ENCODE measurements at regions not wholly inside any gene's neighbourhood (a gene's known extent, or its start where the extent isn't known, plus 50 kb on each side); places are given as distances from the start of the nearest gene placed in this dataset.
"Not testable (repeated sequence)": the region's sequence is repeated elsewhere in the genome, so short reads cannot be mapped to it uniquely, and the experiment has no call there.

GRCh38 chr6:16999491-17000436 is 102.1 kb upstream of the STMND1 start:
- H3K27ac ChIP-seq (ENCODE audit: insufficient read depth in 1 of 2, low read depth in 1 of 2, low read length in 2 of 2, poor library complexity in 1 of 2, severe bottlenecking in 2 of 2): no peak overlapping the region
- H3K4me3 ChIP-seq (ENCODE audit: control insufficient read depth in 1 of 7, extremely low read depth in 1 of 7, insufficient read depth in 4 of 7, low read depth in 2 of 7, low read length in 6 of 7): no peak overlapping the region
- WGBS (ENCODE audit: insufficient coverage): 83% methylated on average over 2 of the region's 2 CpGs
- H3K36me3 ChIP-seq (ENCODE audit: control insufficient read depth in 4 of 4, insufficient read depth in 4 of 4, low read length in 3 of 4): no peaks in the 10 kb centered on the region
- no peak for DNase-seq
- H3K27me3 ChIP-seq (replicated peaks in 2 of 5; ENCODE audit: control insufficient read depth in 4 of 5, insufficient read depth in 5 of 5, low read length in 4 of 5): peaks cover 0 to 6% (median 4%) of the 10 kb centered on the region in 5 experiments
- no peaks in the 10 kb centered on the region for H3K9me3 ChIP-seq (ENCODE audit: control extremely low read depth in 1 of 5, control insufficient read depth in 4 of 5, insufficient read depth in 2 of 5, low read depth in 1 of 5, low read length in 4 of 5)
- POLR2A ChIA-PET: no interaction called here
- H3K4me1 ChIP-seq (ENCODE audit: control extremely low read depth in 1 of 4, control insufficient read depth in 4 of 4, insufficient read depth in 4 of 4, low read length in 3 of 4): no peaks in the 10 kb centered on the region
- CTCF ChIA-PET: interaction anchor here (0.8 kb wide), 1 partner anchor 22 kb away, joined by 3 read pairs; no protein-coding TSS in a partner anchor

DNA sequence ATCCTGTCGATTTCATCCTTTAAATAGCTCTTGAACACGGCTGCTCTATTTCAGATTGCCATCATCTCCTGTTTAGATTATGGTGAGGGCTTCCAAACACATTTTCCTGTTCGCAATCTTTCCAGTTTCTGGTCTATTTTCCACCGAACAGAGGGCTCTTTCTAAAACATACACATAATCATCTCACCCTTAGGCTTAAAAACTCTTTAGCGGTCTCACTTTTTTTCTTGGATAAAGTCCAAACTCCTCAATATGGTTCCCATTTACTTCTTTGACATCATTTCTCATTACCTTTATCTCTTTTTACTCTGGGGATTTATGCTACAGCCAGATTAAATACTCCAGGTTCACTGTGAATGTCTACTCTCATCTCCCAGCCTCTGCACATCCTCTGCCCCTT is 103.4 kb upstream of the STMND1 start:
- ChIA-PET POLR2A (interaction anchor here (0.7 kb wide), 1 partner anchor 622 kb away, joined by 4 read pairs; no protein-coding TSS in a partner anchor), CTCF (interaction anchor here (1.3 kb wide), 1 partner anchor 11 kb away, joined by 4 read pairs; no protein-coding TSS in a partner anchor)
- Histone ChIP-seq H3K4me1 (ENCODE audit: control extremely low read depth in 1 of 4, control insufficient read depth in 4 of 4, insufficient read depth in 4 of 4, low read length in 3 of 4) (no peaks in the 10 kb centered on the region), H3K27ac (ENCODE audit: insufficient read depth in 1 of 2, low read depth in 1 of 2, low read length in 2 of 2, poor library complexity in 1 of 2, severe bottlenecking in 2 of 2) (no peak overlapping the region), H3K36me3 (ENCODE audit: control insufficient read depth in 4 of 4, insufficient read depth in 4 of 4, low read length in 3 of 4) (no peaks in the 10 kb centered on the region), H3K4me3 (ENCODE audit: control insufficient read depth in 1 of 7, extremely low read depth in 1 of 7, insufficient read depth in 4 of 7, low read depth in 2 of 7, low read length in 6 of 7) (no peak overlapping the region), H3K27me3 (replicated peaks in 2 of 5; ENCODE audit: control insufficient read depth in 4 of 5, insufficient read depth in 5 of 5, low read length in 4 of 5) (peaks cover 0 to 6% (median 4%) of the 10 kb centered on the region in 5 experiments), H3K9me3 (ENCODE audit: control extremely low read depth in 1 of 5, control insufficient read depth in 4 of 5, insufficient read depth in 2 of 5, low read depth in 1 of 5, low read length in 4 of 5) (no peaks in the 10 kb centered on the region)
- DNase-seq: no peak
- 58% methylated on average over 5 of the region's 5 CpGs for WGBS (ENCODE audit: insufficient coverage)

GRCh38 chr6:16995511-16996250 is 106.2 kb upstream of the STMND1 start:
- H3K36me3 ChIP-seq (ENCODE audit: control insufficient read depth in 4 of 4, insufficient read depth in 4 of 4, low read length in 3 of 4): no peaks in the 10 kb centered on the region
- no peak overlapping the region for H3K27ac ChIP-seq (ENCODE audit: insufficient read depth in 1 of 2, low read depth in 1 of 2, low read length in 2 of 2, poor library complexity in 1 of 2, severe bottlenecking in 2 of 2)
- DNase-seq: no peak
- 89% methylated on average over 5 of the region's 6 CpGs for WGBS (ENCODE audit: insufficient coverage)
- CTCF ChIA-PET: interaction anchor here (0.8 kb wide), 1 partner anchor 485 kb away, joined by 3 read pairs; no protein-coding TSS in a partner anchor
- H3K9me3 ChIP-seq (ENCODE audit: control extremely low read depth in 1 of 5, control insufficient read depth in 4 of 5, insufficient read depth in 2 of 5, low read depth in 1 of 5, low read length in 4 of 5): no peaks in the 10 kb centered on the region
- no peak overlapping the region for H3K4me3 ChIP-seq (ENCODE audit: control insufficient read depth in 1 of 7, extremely low read depth in 1 of 7, insufficient read depth in 4 of 7, low read depth in 2 of 7, low read length in 6 of 7)
- POLR2A ChIA-PET: no interaction called here
- H3K4me1 ChIP-seq (ENCODE audit: control extremely low read depth in 1 of 4, control insufficient read depth in 4 of 4, insufficient read depth in 4 of 4, low read length in 3 of 4): no peaks in the 10 kb centered on the region
- peaks cover 0 to 6% (median 0%) of the 10 kb centered on the region in 5 experiments for H3K27me3 ChIP-seq (replicated peaks in 2 of 5; ENCODE audit: control insufficient read depth in 4 of 5, insufficient read depth in 5 of 5, low read length in 4 of 5)

GRCh38 chr6:16993396-16993795 is 108.5 kb upstream of the STMND1 start:
- POLR2A ChIA-PET: no interaction called here
- DNase-seq: no peak
- CTCF ChIA-PET: no interaction called here
- 92% methylated on average over 5 of the region's 6 CpGs for whole genome bisulfite sequencing (ENCODE audit: insufficient coverage)
- Histone ChIP-seq H3K4me3 (ENCODE audit: control insufficient read depth in 1 of 7, extremely low read depth in 1 of 7, insufficient read depth in 4 of 7, low read depth in 2 of 7, low read length in 6 of 7) (no peak overlapping the region), H3K27me3 (replicated peaks in 2 of 5; ENCODE audit: control insufficient read depth in 4 of 5, insufficient read depth in 5 of 5, low read length in 4 of 5) (peaks cover 0 to 6% (median 0%) of the 10 kb centered on the region in 5 experiments), H3K4me1 (ENCODE audit: control extremely low read depth in 1 of 4, control insufficient read depth in 4 of 4, insufficient read depth in 4 of 4, low read length in 3 of 4) (no peaks in the 10 kb centered on the region), H3K36me3 (ENCODE audit: control insufficient read depth in 4 of 4, insufficient read depth in 4 of 4, low read length in 3 of 4) (no peaks in the 10 kb centered on the region), H3K9me3 (ENCODE audit: control extremely low read depth in 1 of 5, control insufficient read depth in 4 of 5, insufficient read depth in 2 of 5, low read depth in 1 of 5, low read length in 4 of 5) (peaks cover 0 to 9% (median 0%) of the 10 kb centered on the region in 5 experiments), H3K27ac (ENCODE audit: insufficient read depth in 1 of 2, low read depth in 1 of 2, low read length in 2 of 2, poor library complexity in 1 of 2, severe bottlenecking in 2 of 2) (no peak overlapping the region)

DNA sequence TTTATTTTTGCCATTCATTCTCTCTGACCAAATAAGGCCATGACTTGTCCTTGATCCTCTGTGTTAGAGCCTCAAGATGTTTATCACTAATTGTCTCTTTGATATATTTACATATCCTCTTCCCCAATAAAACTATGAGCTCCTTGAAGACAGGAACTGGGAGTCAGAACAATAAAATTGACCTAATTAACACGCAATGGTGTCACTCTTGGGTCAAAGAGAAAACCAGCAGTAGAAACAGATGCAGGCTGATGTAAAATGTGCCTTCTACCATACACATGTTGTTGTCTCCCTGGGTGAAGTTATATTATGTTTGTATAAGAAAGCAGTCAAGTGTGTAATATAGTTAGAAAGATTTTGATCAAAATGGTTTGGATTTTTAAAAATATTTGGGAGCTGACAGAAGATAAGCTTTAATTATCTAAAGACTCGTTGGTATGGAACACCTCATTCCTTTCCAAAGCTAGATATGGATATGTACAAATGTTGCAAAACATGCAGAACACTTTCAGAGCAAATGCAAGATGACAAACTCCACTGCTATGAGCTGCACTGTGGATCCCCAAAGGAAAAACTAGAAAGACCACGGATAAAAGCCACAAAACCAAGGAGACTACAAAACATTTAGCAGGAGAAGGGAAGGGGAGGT is 109.7 kb upstream of the STMND1 start:
- WGBS (ENCODE audit: insufficient coverage): 80% methylated on average over 1 of the region's 3 CpGs
- CTCF ChIA-PET: interaction anchor here (0.7 kb wide), 1 partner anchor 1457 kb away, joined by 3 read pairs; no protein-coding TSS in a partner anchor
- no peak for DNase-seq
- Histone ChIP-seq H3K4me1 (ENCODE audit: control extremely low read depth in 1 of 4, control insufficient read depth in 4 of 4, insufficient read depth in 4 of 4, low read length in 3 of 4) (peaks cover 0 to 1% (median 0%) of the 10 kb centered on the region in 4 experiments), H3K27me3 (replicated peaks in 2 of 5; ENCODE audit: control insufficient read depth in 4 of 5, insufficient read depth in 5 of 5, low read length in 4 of 5) (peaks cover 0 to 2% (median 0%) of the 10 kb centered on the region in 5 experiments), H3K27ac (ENCODE audit: insufficient read depth in 1 of 2, low read depth in 1 of 2, low read length in 2 of 2, poor library complexity in 1 of 2, severe bottlenecking in 2 of 2) (no peak overlapping the region), H3K36me3 (ENCODE audit: control insufficient read depth in 4 of 4, insufficient read depth in 4 of 4, low read length in 3 of 4) (no peaks in the 10 kb centered on the region), H3K9me3 (ENCODE audit: control extremely low read depth in 1 of 5, control insufficient read depth in 4 of 5, insufficient read depth in 2 of 5, low read depth in 1 of 5, low read length in 4 of 5) (peaks cover 0 to 9% (median 0%) of the 10 kb centered on the region in 5 experiments), H3K4me3 (ENCODE audit: control insufficient read depth in 1 of 7, extremely low read depth in 1 of 7, insufficient read depth in 4 of 7, low read depth in 2 of 7, low read length in 6 of 7) (no peak overlapping the region)
- POLR2A ChIA-PET: no interaction called here

DNA sequence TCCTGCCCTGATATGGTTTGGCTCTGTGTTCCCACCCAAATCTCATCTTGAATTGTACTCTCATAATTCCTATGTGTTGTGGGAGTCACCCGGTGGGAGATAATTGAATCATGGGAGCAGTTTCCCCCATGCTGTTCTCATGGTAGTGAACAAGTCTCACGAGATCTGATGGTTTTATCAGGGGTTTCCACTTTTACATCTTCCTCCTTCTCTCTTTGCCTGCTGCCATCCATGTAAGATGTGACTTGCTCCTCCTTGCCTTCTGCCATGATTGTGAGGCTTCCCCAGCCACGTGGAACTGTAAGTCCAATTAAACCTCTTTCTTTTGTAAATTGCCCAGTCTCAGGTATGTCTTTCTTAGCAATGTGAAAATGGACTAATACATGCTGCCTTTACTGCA is 111.9 kb upstream of the STMND1 start:
- CTCF ChIA-PET: interaction anchor here (0.8 kb wide), 1 partner anchor 96 kb away, joined by 3 read pairs; no protein-coding TSS in a partner anchor

More for the DNA sequence above, 111.9 kb upstream of the STMND1 start:
- H3K4me1 ChIP-seq (ENCODE audit: control extremely low read depth in 1 of 4, control insufficient read depth in 4 of 4, insufficient read depth in 4 of 4, low read length in 3 of 4): peaks cover 0 to 16% (median 9%) of the 10 kb centered on the region in 4 experiments
- DNase-seq; H3K4me3 ChIP-seq (ENCODE audit: control insufficient read depth in 1 of 7, extremely low read depth in 1 of 7, insufficient read depth in 4 of 7, low read depth in 2 of 7, low read length in 6 of 7); POLR2A ChIA-PET; H3K9me3 ChIP-seq (ENCODE audit: control extremely low read depth in 1 of 5, control insufficient read depth in 4 of 5, insufficient read depth in 2 of 5, low read depth in 1 of 5, low read length in 4 of 5); H3K27me3 ChIP-seq (replicated peaks in 2 of 5; ENCODE audit: control insufficient read depth in 4 of 5, insufficient read depth in 5 of 5, low read length in 4 of 5); H3K27ac ChIP-seq (ENCODE audit: insufficient read depth in 1 of 2, low read depth in 1 of 2, low read length in 2 of 2, poor library complexity in 1 of 2, severe bottlenecking in 2 of 2); H3K36me3 ChIP-seq (ENCODE audit: control insufficient read depth in 4 of 4, insufficient read depth in 4 of 4, low read length in 3 of 4): not testable (repeated sequence)
- WGBS (ENCODE audit: insufficient coverage): 100% methylated on average over 1 of the region's 3 CpGs

All from common myeloid progenitor, CD34-positive (primary cell).